Neural crest cell (in vitro differentiated cells): ENCODE measurements at regions not wholly inside any gene's neighbourhood (a gene's known extent, or its start where the extent isn't known, plus 50 kb on each side); places are given as distances from the start of the nearest gene placed in this dataset.

Experiments used
- DNase-seq: peaks from one replicate; pipeline ENCODE4 v3.0.0; 2021; ENCODE audit warnings: low read depth, mixed read lengths, low spot score
- H3K27ac Mint-ChIP-seq: one replicate; pipeline ENCODE4 v1.8.0; 2021; ENCODE audit warnings: mild to moderate bottlenecking, mixed read lengths; ENCODE audit not compliant: unreplicated experiment
- H3K27me3 Mint-ChIP-seq: 2 replicates; pipeline ENCODE4 v1.8.0; 2021; ENCODE audit warnings: low read depth, mild to moderate bottlenecking, mixed read lengths
- H3K36me3 Mint-ChIP-seq: 2 replicates; pipeline ENCODE4 v1.8.0; 2021; ENCODE audit warnings: low read depth, mild to moderate bottlenecking, mixed read lengths
- H3K4me1 Mint-ChIP-seq: 2 replicates; pipeline ENCODE4 v1.8.0; 2021; ENCODE audit warnings: mixed read lengths
- H3K4me3 Mint-ChIP-seq: one replicate; pipeline ENCODE4 v1.8.0; 2021; ENCODE audit warnings: mild to moderate bottlenecking, mixed read lengths
- H3K9me3 Mint-ChIP-seq: 2 replicates; pipeline ENCODE4 v1.8.0; 2021; ENCODE audit warnings: mixed read lengths
- CTCF ChIP-seq: fragments of 200-600 bp; sonication (generic); conservative IDR thresholded peaks from 2 replicates; pipeline ENCODE4 v1.5.0; 2021; ENCODE audit warnings: antibody characterized with exemption, mild to moderate bottlenecking

GRCh38 chr20:22800129-22800528 is 215.8 kb upstream of the FOXA2 start:
- H3K4me1 Mint-ChIP-seq = peaks cover 26% of the 10 kb centered on the region
- H3K4me3 Mint-ChIP-seq = no peak overlapping the region
- no peak for DNase-seq
- TF ChIP-seq CTCF = no peak
- peaks cover 11% of the 10 kb centered on the region for H3K27me3 Mint-ChIP-seq
- H3K9me3 Mint-ChIP-seq = no peaks in the 10 kb centered on the region
- H3K36me3 Mint-ChIP-seq = no peaks in the 10 kb centered on the region
- no peak overlapping the region for H3K27ac Mint-ChIP-seq

- no peak overlapping the region for H3K4me3 Mint-ChIP-seq
- no peaks in the 10 kb centered on the region for H3K9me3 Mint-ChIP-seq
- H3K27ac Mint-ChIP-seq = no peak overlapping the region
- no peaks in the 10 kb centered on the region for H3K36me3 Mint-ChIP-seq
- TF ChIP-seq CTCF = no peak
- H3K27me3 Mint-ChIP-seq = peaks cover 11% of the 10 kb centered on the region
- DNase-seq = no peak
- H3K4me1 Mint-ChIP-seq = peaks cover 18% of the 10 kb centered on the region
Observed at GRCh38 chr20:22801528-22801927, 217.2 kb upstream of the FOXA2 start.

- TF ChIP-seq CTCF = no peak
- no peaks in the 10 kb centered on the region for H3K9me3 Mint-ChIP-seq
- no peak for DNase-seq
- no peak overlapping the region for H3K4me3 Mint-ChIP-seq
- H3K27me3 Mint-ChIP-seq = peaks cover 13% of the 10 kb centered on the region
- no peaks in the 10 kb centered on the region for H3K36me3 Mint-ChIP-seq
- H3K27ac Mint-ChIP-seq = peak overlapping the region; percentile 94
- H3K4me1 Mint-ChIP-seq = peaks cover 18% of the 10 kb centered on the region
Observed at GRCh38 chr20:22802296-22802695, 217.9 kb upstream of the FOXA2 start.

- peaks cover 13% of the 10 kb centered on the region for H3K27me3 Mint-ChIP-seq
- peaks cover 23% of the 10 kb centered on the region for H3K4me1 Mint-ChIP-seq
- H3K27ac Mint-ChIP-seq = no peak overlapping the region
- no peak overlapping the region for H3K4me3 Mint-ChIP-seq
- no peaks in the 10 kb centered on the region for H3K9me3 Mint-ChIP-seq
- no peak for DNase-seq
- no peak for TF ChIP-seq CTCF
- no peaks in the 10 kb centered on the region for H3K36me3 Mint-ChIP-seq
Observed at GRCh38 chr20:22805219-22805618, 220.8 kb upstream of the FOXA2 start.

- no peak for TF ChIP-seq CTCF
Observed at GRCh38 chr20:22805996-22806395, 221.6 kb upstream of the FOXA2 start.

GRCh38 chr20:22807045-22807444 is 222.7 kb upstream of the FOXA2 start:
- H3K27ac Mint-ChIP-seq = no peak overlapping the region
- no peak for TF ChIP-seq CTCF
- peaks cover 9% of the 10 kb centered on the region for H3K27me3 Mint-ChIP-seq

More at GRCh38 chr20:22805996-22806395, 221.6 kb upstream of the FOXA2 start:
- DNase-seq = no peak
- Mint-ChIP-seq H3K9me3 (no peaks in the 10 kb centered on the region), H3K4me3 (no peak overlapping the region), H3K27me3 (peaks cover 10% of the 10 kb centered on the region), H3K4me1 (peaks cover 25% of the 10 kb centered on the region), H3K27ac (no peak overlapping the region), H3K36me3 (no peaks in the 10 kb centered on the region)

More at GRCh38 chr20:22807045-22807444, 222.7 kb upstream of the FOXA2 start:
- Mint-ChIP-seq H3K4me1 (peaks cover 27% of the 10 kb centered on the region), H3K9me3 (peaks cover 2% of the 10 kb centered on the region), H3K36me3 (no peaks in the 10 kb centered on the region), H3K4me3 (no peak overlapping the region)
- no peak for DNase-seq
